GM11168 (cell line): ENCODE measurements at regions not wholly inside any gene's neighbourhood (a gene's known extent, or its start where the extent isn't known, plus 50 kb on each side); places are given as distances from the start of the nearest gene placed in this dataset.

ENCODE experiments used
- in situ Hi-C: fragments of 300-500 bp; cut with MboI; formaldehyde crosslinking; loops from one replicate; pipeline ENCODE4 v1.12.0; 2022; ENCODE audit warnings: low sequenced_read_pairs; ENCODE audit not compliant: unreplicated experiment

DNA sequence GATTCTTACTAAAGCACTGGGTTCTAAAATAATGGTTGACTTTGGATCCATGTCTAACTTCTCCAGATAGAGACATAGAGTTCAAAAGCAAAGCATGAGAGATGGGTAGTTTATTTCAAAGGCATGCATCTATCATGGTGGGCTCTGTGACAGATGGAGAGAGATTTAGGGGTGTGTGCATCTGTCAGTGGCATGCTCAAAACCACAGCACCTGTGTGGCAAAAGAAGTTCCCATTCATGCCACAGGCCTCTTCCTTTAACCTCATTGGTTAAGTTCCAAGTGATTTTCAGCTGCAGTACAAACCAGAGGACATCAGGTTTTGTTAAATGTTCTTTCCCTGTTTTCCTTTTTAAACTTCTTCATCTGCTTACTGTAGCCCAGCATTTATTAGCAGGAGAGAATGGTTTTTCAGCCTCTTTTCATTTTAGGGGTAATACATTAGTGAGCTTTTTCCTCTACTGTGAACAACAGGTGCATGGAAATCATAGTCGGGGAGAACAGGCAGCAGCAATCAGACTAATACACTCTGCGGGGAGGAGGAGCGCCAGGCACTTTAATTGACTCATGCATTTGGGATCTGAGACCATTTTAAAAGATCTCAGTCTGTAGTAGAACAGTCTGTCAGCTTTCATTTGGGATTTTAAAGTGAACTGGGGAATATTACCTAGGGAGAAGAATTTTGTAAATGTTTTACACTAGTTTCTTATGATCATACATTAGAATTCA is 52.4 kb upstream of the UPP2 start:
- in situ Hi-C loops, result loop anchor here (10.0 kb wide), 1 partner anchor 706 kb away; no protein-coding TSS in a partner anchor

DNA sequence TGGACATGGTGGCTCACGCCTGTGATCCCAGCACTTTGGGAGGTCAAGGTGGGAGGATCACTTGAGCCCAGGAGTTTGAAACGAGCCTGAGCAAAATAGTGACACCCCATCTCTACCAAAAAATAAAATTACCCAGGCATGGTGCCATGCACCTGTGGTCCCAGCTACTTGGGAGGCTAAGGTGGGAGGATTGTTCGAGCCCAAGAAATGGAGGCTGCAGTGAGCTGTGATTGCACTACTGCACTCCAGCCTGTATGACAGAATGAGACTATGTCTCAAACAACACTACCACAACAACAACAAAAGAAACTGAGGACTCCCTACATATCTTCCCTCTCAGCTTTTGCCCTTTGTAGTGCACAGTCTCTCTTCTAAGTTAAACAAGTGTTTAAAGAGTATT is 53.3 kb upstream of the UPP2 start:
- in situ Hi-C loops, result loop anchor here (10.0 kb wide), 1 partner anchor 706 kb away; no protein-coding TSS in a partner anchor

DNA sequence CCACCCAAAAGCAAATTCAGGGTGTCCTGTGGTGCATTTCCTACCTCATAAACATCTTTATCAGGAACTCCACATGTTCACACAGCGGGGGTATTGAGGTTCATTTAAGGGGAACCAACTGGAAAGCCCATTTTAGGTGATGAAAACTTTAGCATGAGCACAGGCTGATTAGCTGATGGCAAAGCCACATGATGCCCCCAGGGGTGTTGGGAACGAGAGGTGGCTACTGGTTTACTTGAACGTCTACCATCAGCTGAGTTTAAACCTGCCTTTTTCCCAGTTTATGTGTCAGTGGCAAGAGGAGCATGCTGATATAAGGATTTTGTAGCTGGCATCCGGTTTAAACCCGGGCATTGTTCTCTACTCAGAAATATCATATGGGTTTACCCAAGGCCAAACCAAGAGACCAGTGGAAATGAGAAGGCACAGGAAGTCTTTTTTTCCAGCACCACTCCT is 54.5 kb upstream of the UPP2 start:
- in situ Hi-C loops, result loop anchor here (10.0 kb wide), 1 partner anchor 708 kb away; no protein-coding TSS in a partner anchor

DNA sequence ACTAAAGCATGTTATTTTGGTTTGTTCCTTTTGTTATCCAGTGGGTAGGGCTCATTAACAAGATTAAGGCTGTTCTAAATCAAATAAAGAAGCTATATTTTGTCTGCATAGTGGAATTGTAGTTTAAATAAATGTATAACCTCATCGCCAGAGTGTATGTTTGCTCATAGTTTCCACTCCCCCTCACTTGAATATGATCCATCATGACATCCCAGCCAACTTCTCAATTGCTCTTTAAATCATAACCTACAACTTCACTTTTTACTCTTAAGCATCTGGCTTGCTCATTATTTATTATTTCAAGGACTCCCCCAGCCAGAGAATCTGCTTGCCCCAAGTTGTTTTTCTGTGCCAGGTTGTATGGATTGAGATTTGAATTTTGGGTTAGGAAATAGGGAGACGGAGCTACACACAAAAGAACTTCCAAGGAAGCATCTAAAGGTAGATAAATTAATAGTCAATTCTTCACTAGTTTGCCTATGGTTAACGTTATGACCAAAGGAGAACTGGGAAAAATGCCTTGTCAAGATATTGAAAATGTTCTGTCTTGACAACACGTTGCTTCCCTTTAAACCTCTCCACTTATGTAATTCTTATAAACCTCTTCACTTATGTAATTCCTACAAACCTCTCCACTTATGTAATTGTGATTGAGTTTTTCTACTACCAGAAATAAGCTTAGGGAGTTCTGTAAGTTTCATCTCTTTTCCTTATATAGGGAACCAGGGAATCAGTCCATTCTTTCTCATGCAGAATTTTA is 55.4 kb upstream of the UPP2 start:
- in situ Hi-C loops, result loop anchor here (10.0 kb wide), 1 partner anchor 708 kb away; no protein-coding TSS in a partner anchor

DNA sequence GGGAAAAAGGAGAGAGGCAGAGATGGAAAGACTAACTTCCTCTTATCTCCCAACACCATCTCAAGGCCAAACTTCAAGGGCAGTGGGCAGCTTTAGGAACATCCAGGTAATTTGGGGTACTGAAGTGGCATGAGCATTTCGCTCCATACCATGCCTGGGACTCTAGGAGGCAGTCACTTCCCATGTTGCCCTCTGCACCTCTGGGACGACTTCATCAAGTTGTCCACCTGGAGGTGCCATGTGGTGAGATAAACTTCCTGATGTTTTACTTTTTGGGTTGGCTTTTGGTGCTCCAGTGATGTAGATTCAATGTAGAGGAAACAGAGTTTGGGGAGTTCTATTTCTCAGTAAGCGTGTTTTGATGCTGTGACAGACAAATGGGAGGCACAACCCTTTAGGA is 56.3 kb upstream of the UPP2 start:
- in situ Hi-C loops, result loop anchor here (10.0 kb wide), 1 partner anchor 709 kb away; no protein-coding TSS in a partner anchor

DNA sequence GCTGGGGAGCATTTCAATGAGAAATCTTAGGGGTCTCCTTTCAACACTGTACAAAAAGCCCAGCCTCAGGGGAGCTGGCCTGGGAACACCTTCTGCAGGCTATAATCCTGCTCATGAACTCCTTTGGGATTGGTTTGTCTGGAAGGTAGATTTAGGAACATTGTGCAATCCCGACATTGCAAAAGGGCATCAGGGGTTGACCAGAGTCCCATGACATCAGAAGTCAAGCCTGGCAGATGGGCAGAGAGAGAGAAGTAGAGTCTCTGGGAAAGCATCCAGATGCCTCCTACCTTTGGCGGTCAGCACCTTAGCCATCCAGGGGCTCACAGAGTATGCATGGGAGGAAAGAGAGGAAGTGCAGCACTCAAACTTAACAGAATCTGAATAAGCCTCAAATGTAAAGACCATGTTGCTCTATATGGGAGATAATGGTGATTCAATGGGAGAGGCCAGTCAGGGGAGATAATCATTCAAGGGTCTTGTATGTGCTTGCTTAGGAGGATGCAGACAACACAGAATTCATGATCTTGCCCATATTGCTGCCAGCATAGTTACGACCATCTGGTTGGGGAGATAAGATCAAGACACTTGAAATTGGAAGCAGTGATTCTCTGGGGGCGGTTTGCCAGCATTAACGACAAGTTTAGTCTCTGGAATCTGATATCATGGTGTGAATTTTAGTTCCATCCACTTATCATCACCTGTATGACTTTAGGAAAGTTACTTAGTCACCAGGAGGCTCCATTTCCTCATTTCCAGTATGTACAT is 58.3 kb upstream of the UPP2 start:
- in situ Hi-C loops, result loop anchor here (10.0 kb wide), 1 partner anchor 711 kb away; no protein-coding TSS in a partner anchor

DNA sequence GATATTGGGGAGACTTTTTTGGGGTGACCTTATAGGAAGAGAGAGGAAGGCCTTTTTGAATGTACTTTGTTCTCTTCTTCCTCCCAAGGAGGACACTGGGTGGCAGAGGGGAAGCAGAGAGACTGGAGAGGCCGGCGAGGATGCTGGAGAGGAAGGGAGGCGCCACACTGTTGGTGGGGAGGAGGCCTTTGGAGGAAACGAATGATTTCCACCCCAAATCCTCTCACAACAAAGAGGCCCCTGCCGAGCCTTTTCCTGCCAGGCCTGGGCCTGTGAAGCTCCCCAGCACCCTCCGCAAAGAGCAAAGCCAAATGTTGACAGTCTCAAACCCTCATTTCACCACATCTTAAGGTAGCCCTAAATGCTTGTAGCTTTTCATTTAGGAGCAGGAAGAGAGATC is 59.0 kb upstream of the UPP2 start:
- in situ Hi-C loops, result loop anchor here (10.0 kb wide), 1 partner anchor 712 kb away; no protein-coding TSS in a partner anchor

DNA sequence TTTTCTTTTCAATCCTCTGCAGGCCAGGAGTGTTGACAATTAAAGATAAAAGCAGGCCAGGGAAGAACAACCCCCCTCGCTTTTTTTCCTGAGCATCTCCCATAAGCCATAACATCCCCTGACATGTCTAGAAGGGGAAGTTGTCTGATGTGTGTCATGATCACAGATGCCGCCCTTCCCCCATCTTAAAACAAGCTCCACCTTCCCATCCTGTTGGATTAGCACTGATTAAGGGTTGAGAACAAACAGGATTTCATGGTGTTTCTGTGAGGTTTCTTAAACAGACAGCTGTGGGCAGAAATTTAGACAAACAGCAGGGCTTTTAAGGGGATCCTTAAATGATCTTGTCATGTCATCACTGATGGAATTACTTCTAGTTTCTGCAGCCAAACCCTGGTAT is 59.4 kb upstream of the UPP2 start:
- in situ Hi-C loops, result loop anchor here (10.0 kb wide), 1 partner anchor 713 kb away; no protein-coding TSS in a partner anchor

DNA sequence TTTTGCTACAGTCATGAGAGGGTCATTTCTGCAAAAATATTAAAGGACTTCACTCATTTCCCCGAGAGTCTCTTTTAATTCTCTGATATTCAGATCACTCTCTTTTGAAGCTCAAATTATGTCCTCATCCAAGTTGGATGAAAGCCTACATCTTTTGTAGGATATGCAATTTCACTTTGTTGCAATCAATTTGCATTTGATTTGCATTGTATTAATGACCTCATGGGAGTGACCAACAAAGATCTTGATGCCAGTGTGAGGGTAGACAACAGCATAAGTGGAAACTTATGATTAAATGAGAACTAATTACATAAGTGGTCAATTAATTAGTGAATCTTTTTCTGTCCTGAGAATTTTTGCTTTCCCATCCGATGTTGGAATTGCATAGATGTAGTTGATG is 60.3 kb upstream of the UPP2 start:
- in situ Hi-C loops, result loop anchor here (10.0 kb wide), 1 partner anchor 713 kb away; no protein-coding TSS in a partner anchor

DNA sequence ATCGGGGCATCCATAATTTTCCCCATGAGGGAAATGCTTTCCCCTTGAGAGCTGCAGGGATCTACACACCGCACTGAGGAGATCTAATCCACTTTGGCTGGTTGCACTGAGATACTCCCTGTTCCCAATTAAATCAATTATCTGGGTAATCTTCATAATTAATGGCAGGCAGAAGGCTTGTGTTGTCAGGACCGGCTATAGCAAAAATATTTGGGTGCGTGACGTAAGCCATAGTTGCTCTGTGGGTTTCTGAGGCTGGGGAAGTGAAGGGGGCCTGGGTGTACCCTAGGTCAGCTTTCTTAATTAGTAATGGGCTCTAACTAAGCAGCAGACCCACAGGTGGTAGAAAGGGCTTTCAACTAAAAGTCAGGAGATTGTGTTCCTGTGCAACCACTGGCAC is 62.8 kb upstream of the UPP2 start:
- in situ Hi-C loops, result no loop called here

DNA sequence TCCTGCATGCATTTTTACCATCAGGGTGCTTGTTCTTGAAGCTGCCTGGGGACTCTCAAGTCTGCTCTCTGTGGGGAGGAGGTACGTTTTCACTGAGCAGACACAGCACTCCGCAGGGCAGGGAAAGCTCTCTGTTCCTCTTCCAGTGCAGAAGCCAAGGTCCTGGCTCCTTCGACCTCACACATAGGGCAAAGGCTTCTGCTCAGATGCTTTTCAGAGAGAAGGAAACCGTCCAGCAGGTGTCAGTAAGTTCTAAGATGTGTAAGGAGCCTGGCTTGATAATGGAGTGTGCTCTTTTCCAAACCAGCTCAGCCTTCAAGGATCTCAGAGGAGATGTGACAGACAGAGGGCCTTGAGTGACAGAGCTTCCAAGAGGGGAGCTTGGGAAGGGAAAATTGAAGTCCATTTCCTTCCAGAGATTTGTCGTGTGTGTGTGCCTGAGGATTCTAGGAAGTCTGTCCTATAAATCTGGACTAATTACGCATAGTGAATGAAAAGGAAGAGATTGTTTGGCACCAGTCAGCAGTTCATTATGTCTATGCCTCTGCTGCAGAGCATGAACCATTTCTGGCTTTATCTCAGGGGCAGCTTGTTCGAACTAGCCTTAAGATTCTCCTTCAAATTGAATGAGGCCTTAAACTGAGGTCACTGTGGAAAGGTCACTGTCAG is 67.3 kb upstream of the UPP2 start:
- in situ Hi-C loops, result no loop called here

DNA sequence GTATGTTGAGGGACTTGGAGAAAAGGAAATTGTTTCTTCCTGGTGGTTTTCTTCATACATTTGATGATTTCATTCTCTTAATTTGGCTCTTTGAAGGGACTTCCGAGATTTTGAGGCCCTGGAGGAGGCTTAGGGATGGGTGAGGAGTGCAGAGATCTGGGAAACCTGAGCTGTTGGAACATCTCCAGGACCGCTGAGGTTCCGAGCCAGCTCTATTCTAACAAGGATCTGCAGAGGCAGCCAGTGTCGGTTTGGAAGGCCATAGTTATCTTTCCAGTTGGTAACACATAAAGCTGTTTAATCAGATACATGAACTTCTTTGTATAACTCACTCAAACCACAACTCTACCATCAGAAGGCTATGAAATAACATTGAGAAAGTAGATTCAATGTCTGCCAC is 70.3 kb upstream of the UPP2 start:
- in situ Hi-C loops, result no loop called here

DNA sequence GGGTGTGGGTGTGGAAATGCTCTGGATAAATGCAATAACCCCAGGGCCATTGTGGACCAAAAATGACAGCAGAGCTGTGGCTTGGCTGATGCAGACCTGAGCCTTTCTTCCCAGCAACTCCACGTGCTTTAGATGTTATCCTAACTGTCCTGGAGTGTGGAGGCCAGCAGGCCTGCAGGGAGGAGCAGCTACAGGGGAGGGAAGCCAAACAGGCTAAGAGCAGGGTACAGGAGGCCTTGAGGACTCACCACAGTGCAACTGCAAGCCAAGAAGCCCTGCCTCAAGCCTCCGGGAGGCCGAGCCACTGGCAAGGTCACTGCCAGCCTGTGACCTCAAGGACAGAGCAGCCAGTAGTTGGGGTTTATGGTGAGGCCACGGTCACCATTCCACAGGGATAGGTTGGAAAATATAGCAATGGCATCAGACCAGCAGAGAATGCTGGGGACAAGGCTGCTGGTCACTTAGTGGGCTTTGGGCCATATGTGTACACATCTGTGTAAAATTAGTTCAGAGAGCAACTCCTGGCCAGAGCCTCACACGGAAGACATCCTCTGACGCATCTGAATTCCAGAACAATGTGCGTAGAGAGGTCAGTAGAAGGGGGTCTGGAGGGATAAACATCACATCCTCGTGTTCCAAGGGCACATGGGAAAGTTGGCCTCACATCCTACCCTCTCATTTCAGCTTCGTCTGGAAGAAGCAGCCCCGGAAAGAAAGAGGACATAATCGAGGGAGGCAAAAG is 76.2 kb upstream of the UPP2 start:
- in situ Hi-C loops, result no loop called here

DNA sequence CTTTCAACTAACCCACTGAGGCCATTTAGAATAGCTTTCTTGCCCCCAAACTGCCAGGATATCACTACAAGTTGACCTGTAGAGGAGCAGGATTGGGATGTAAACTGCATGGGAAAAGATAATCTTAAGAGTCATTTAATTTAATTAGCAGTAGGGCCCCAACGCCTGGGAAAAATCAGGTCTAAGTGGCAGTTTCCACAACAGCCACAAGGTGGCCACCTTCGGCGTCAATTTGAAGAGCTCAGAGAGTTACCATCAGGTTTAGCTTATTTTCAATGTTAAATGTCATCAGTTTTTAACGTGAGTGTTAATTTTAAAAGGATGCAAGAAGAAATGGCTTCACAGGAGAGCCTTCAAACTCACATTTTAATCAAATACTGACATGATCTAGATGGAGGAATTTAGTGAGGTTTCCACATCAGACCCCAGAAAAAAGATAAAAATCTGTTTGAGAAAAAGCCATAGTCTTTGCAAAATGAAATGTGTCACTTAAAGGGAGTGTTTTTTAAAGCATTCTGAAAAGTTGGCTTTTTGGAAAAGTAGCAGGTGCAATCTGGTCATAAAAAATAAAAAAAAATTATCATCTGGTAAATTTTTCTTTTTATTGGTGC is 77.3 kb upstream of the UPP2 start:
- in situ Hi-C loops, result loop anchor here (25.0 kb wide), 2 partner anchors 237 to 712 kb away; no protein-coding TSS in a partner anchor

DNA sequence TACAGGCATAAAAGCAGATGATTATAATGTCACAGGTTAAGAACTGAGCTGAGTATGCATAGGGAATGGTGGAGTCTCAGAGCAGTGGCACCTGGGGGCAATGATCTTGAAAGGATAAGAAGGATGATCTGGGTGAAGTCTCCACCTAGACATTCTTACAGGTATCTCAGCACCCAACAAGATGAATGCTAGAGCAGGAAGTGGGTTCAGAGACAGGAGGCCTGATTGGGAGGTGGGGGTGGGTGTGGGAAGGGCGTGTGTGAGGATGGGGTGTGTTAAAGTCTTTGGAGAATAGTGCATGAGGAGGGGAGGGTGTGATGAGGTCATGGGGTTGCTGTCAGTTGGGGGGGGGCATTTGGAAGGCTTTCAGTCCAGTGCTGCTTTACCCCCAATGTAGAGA is 78.8 kb upstream of the UPP2 start:
- in situ Hi-C loops, result loop anchor here (25.0 kb wide), 2 partner anchors 236 to 711 kb away; no protein-coding TSS in a partner anchor

DNA sequence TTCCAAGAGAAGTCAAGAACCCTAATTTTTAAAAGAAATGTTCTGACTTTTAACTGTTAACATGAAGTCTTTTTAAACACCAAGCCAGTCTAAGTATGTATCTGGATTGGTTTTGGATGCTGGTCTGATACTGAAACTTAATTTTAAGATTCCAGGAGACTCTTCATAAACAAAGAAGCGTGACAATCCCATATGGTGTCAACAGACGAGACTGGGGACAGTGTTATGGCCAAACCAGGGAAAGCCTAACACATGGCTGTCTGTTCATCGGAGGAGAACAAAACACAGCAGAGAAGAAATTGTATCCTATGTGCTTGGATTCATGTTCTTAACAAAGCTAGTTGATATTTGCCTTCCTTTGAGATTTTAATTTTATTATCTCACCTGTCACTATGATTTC is 80.5 kb upstream of the UPP2 start:
- in situ Hi-C loops, result loop anchor here (25.0 kb wide), 2 partner anchors 234 to 709 kb away; no protein-coding TSS in a partner anchor

DNA sequence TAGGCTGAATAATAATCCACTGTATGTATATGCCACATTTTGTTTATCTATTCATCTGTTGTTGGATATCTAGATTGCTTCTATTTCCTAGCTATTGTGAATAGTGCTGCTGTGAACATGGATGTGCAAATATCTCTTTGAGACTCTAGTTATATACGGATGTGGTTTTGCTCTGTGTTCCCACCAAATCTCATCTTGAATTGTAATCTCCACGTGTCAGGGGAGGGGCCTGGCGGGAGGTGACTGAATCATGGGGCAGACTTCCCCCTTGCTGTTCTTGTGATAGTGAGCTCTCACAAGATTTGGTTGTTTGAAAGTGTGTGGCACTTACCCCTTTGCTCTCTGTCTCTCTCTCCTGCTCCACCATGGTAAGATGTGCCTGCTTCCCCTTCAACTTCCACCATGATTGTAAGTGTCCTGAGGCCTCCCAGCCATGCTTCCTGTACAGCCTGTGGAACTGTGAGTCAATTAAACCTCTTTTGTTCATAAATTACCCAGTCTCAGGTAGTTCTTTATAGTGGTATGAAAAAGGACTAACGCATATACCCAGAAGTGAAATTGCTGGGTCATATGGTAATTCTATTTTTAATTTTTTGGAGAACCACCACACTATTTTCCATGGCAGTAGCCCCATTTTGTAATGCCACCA is 86.1 kb upstream of the UPP2 start:
- in situ Hi-C loops, result loop anchor here (25.0 kb wide), 2 partner anchors 228 to 703 kb away; no protein-coding TSS in a partner anchor

DNA sequence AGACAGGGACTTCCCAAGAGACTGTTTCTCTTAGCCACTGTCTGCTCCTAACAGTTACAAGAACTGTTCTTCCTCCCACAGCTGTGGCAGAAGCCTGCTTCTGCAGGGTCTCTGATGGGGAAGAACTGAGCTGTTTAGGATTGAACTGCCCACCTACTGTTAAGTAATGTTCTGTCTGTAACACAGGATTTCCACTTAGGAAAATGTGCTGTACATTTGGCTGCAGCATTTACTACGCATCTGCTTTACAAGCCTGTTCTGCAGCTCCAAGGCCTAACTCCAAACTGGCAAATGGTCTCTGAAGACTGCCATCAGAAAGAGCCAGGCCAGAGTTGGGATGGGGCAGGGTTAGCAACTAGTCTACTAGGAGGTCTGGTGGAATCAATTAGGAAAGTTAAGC is 87.8 kb upstream of the UPP2 start:
- in situ Hi-C loops, result loop anchor here (25.0 kb wide), 2 partner anchors 227 to 702 kb away; no protein-coding TSS in a partner anchor
